Activated naive CD4-positive, alpha-beta T cell treated with Interleukin-2 at 50 U/mL for 16 hours (primary cell): ENCODE measurements at regions not wholly inside any gene's neighbourhood (a gene's known extent, or its start where the extent isn't known, plus 50 kb on each side); places are given as distances from the start of the nearest gene placed in this dataset.
"Not testable (repeated sequence)": the region's sequence is repeated elsewhere in the genome, so short reads cannot be mapped to it uniquely, and the experiment has no call there.

Experiments
- DNase-seq: peaks from one replicate; pipeline ENCODE4 v3.0.0-alpha.2; 2020

DNA sequence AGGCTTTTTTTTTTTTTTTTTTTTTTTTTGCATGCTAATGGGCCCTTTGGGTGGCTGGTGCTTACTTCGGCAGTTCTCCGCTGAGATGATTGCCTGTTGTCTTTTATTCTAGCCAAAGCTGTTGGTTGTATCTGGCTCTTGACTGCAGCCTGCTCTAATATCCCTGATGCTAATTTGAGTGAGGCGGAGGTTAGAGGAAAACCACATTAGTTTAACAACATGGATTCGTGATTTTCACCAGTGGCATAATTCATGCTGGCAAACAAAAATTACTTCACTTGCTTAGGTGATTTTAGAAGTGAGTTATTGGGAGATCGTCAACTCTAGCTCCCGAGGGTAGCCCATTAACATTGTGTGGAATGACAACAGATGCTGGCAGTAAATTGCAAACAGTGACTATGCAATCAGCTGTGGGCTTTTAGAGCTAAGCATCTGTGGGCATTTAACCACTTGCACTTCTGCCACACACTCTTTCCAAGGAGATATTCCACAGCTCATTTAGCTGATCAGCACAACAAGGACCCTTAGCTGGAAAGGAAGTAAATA lies 97.6 kb upstream of the ZDHHC17 start:
- no peak for DNase-seq

DNA sequence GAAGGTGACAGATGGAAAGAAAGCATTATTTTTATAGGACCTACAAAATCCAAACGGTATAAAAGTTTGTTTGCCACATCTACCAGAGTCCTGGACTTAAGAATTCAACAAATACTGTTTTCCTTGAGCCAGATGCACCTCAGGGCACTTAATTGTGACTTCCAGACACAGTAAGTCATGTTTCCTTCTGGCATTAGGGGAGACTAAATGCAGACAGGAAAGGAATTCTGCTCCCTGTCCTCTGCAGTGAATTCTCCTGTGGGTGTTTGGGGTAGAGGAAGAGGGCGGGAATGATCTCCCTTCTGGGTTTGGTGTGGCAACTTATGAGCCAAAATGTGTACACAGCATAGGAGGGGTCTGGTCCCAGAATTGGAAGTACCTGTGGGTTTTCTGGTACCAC lies 93.9 kb upstream of the ZDHHC17 start:
- DNase-seq = no peak

- DNase-seq = no peak
These were observed 93.1 kb upstream of the ZDHHC17 start for GRCh38 chr12:76670776-76671175.

- DNase-seq = no peak
These were observed 89.1 kb upstream of the ZDHHC17 start for GRCh38 chr12:76674669-76675315.

- not testable (repeated sequence) for DNase-seq
These were observed 87.7 kb upstream of the ZDHHC17 start for GRCh38 chr12:76676261-76676660.

DNA sequence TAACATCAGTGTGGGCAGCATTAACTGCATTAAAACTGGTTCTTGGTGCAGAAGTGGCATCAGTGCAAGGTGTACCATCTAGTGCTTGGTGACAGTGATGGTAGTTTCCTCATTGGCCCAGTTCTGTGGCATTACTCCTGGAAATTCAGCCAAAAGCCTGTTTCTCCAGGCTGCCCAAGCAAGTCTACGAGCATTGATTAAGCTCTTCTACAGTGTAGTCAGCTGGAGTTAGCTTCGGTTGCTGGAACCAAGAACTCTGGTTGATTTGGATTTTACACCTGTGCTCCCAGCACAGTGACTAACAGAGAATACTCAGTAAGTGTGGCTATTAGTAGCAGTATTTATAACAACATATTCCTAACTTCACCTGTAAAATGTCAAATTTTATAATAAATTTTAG lies 84.9 kb upstream of the ZDHHC17 start:
- DNase-seq = no peak

DNA sequence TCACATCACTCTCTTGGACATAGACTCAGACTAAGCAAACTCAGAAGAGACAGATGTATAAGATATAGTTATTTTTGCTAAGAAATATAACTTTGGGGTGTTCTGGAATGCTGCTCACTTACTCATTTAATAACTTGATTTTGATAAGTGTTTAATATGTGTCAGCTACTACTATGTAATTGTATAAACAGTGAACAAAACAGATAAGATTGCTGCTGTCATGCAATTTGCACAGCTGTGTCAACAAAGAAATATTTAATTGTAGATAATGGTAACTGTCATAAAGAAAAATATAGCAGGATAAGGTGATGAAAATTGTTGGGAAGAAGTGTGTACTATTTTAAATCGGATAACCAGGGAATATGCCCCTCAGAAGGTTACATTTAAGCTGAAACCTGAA lies 84.1 kb upstream of the ZDHHC17 start:
- no peak for DNase-seq

DNA sequence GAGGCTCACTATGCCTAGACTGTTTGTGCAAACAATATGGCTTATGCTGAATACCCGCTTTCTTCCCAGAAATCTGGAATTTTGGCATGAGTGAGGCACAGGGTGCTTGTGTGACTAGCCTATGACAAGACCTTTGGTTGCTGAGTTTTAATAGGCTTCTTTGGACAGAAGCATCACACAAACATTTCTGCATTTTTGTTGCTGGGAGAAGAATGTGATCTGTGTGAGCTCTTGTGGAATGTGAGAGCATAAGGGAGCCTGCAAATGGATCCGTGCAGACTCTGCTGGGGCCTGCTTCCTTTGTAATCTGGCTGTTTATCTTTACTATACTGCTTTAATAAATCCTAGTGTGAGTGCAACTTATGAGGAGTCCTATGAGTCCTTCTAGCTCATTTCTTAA lies 83.0 kb upstream of the ZDHHC17 start:
- no peak for DNase-seq

DNA sequence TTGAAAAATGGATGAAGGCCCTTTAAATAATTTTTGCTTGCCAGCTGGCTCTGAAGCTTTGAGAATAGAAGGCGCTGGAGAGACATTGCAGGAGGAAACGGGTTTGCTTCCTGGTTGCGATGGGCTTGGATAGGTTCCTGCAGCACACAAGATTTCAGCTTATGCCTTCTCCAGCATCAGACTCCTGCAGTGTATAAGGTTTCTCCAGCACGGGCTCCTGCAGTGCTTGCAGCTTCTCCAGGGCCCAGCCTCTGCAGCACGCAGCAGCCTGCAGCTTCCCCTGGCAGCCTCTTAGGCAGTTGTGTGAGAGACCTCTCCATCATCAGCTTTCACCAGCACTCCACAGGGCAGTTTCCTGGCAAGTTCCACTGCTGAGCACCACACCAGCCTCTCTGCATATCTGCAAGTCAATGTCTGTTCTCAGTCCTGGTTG lies 78.7 kb upstream of the ZDHHC17 start:
- DNase-seq = no peak

DNA sequence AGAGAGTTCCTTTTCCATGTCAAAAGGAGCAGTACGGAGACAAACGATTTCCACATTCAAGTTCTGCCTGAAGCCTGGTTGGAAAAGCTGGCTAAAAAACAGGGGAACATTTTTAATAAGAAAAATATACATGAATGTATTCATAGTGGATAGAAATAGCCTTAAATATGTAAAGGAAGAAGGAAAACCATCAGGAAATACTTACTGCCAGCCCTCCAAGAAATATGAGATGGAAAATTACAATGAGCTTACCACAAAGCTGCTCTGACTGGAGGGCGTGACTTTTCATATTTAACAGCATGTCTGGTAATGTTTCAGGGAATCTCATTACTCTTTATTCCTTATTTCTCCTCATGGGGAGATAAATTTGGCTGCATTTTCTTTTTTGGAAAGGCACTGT lies 75.9 kb upstream of the ZDHHC17 start:
- no peak for DNase-seq

DNA sequence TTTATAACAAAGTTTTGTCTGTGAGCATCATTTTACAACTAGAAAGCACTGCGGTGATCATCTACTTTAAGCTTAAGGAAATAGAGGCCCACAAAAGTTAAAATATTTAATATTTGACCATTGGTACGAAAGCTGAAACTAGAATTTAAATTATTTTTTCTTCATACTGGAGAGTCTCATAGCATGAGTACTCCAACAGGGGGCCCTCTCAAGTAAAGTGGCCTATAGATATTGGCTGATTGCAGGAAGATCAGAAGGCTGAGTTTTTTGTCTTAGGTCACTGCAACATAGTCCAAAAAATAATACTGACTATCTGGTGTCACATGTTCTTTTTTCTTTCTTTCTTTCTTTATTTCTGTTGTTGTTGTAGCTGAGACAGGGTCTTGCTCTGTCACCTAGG lies 75.3 kb upstream of the ZDHHC17 start:
- DNase-seq = no peak

- no peak for DNase-seq
These were observed 72.8 kb upstream of the ZDHHC17 start for GRCh38 chr12:76690921-76691700.

- no peak for DNase-seq
These were observed 71.1 kb upstream of the ZDHHC17 start for GRCh38 chr12:76692846-76693245.

DNA sequence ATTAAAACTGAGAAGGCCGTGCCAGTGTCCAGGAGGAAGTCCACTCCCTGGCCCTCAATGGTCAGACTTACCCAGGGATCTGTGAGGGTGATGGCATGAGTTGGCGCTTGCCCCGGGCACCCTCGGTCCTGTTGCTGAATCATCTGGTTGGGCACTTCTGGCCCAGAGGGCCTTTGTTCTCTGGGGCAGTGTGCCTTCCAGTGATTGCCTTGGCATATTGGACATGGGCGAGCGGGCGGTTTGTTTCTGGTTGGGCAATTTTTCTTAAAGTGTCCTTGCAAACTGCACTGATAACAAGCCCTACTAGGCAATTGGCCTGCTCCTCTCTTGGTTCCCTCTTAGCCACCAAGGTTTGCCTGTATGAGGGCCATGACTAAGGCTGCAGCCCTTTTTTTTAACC lies 69.5 kb upstream of the ZDHHC17 start:
- no peak for DNase-seq

DNA sequence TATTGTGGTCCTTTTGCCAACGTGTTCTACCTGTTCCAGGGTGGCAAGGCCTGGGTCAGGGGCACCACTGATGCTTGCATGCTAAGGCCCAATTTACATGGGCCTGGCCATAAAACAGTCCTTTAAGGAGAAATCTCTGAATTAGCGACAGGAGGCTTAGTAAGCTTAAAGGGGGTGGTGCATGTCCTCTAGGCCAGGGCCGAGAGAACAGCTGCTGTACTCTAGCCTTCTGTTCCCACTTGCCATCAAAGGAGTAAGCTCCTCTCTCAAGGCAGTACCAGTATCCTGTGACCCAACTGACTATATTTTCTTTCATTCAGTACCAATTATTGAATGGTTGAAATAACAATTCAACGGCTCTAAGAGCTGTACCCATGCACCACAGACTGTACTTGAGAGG lies 67.7 kb upstream of the ZDHHC17 start:
- DNase-seq = no peak

DNA sequence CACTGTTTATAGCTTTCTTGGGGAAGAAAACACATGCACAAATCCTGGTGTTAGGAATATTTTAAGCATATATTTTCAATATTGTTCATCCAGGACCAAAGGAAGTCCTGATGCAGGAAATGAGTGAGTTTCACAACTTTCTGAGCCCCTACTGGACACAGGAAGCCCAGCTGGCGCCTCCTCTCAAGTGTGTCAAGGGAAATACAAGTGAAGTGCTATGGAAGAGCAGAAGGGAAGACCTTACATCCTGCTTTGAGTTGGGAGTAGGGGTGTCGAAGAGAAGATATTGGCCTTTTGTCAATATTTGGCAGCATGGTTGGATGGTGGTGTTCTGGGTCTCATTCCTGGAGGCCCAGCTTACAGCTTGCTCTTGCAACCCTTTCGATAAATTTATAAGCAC lies 66.1 kb upstream of the ZDHHC17 start:
- no peak for DNase-seq

DNA sequence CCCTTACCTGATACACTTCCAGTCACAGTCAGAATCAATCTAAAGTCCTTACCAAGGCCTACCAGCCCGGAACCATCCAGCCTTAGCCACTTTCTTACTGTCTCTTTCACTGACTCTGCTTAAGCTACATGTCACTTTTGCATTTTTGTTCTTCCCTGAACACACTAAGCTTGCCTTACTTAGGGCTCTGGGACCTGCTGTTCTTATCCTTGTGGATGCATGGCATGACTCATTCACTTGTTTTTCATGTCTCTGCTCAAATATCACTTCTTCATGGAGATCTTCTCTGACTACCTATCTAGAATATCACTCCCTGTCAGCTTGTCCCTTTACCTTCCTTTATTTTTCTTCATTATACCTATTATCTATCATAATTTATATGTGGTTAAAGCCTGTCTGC lies 65.6 kb upstream of the ZDHHC17 start:
- no peak for DNase-seq

DNA sequence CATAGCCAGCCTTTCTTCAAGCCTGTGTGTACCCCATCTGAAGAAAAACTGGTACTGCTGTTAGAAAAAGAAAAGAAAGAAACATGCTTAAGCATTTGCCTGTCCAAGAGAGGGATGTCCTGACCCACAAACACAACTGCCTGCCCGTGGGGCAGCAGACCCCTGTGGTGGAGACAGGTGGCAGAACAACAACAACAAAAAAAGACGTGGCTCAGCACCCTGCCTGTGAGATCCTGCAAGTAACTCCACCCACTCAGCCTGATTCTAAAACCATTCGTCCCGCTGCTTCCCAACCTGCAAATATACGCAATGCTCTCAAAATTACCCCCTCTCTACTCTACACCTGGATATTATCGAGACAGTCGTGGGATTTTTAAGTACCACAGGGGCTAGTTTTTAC lies 64.9 kb upstream of the ZDHHC17 start:
- no peak for DNase-seq

DNA sequence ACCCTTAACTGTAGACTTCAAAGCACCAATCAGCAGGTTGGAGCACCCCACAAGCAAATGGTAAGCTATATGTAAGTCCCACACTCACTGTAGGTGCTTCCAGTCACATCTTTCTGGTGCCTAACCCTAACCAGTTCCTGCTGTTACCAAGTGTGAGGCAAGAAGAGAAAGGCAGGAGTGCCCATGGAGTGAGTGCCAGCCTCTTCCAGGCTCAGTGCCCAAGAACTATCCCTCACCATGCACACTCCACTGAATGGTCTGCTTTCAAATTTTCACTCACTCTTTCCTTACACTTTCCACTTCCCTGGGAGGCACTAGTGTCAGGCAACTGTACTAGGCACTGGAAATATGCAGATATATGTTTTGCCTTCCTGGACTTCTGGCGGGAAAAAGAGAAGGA lies 62.2 kb upstream of the ZDHHC17 start:
- DNase-seq = no peak

GRCh38 chr12:76702946-76703345 lies 61.0 kb upstream of the ZDHHC17 start:
- DNase-seq = no peak

GRCh38 chr12:76704693-76705092 lies 59.2 kb upstream of the ZDHHC17 start:
- DNase-seq = no peak

DNA sequence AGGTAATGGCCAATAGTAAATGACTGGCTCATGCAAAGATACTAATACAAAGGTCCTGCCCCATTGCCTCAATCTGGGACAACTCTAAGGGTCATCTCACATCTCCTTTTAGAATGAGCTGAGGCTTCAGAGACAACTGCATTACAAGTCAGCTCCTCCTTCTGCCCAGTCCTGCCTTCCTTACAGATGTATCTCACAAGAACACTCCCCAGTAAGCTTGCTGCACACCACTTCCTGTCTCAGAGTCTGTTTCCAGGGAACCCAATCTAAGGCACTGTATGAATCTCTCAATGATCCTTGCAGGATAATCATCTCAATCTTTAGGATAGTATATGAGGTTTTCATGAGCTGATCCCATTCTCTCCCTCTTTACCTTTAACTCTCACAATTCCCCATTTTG lies 57.8 kb upstream of the ZDHHC17 start:
- DNase-seq = no peak

DNA sequence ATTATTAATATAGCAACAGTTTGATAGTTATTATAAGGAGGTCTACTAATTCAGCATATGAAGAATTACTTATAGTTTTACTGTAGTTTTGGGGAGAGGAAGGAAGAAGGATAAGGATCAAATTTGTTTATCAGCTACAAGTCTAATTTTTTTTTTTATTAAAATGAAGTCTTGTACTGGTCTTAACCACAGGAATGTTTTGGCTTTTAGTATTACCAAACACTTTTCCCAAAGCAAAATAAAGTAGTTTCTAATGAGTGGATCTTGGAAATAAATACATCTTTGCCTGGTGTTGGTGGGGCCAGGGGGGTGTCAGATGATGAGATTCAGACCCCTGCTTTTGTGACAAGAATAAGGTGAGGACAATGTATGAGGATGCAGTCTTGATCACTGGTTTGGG lies 57.2 kb upstream of the ZDHHC17 start:
- DNase-seq = no peak

- no peak for DNase-seq
These were observed 56.1 kb upstream of the ZDHHC17 start for GRCh38 chr12:76707772-76708171.

- no peak for DNase-seq
These were observed 55.6 kb upstream of the ZDHHC17 start for GRCh38 chr12:76708296-76708695.
